Neural cell (in vitro differentiated cells): ENCODE measurements at regions not wholly inside any gene's neighbourhood (a gene's known extent, or its start where the extent isn't known, plus 50 kb on each side); places are given as distances from the start of the nearest gene placed in this dataset.

ENCODE experiments used
- CTCF ChIP-seq: fragments of 450-650 bp; IDR thresholded peaks from 2 replicates; pipeline ENCODE4 v1.5.1; 2014; ENCODE audit warnings: antibody characterized with exemption, mild to moderate bottlenecking, moderate library complexity; ENCODE audit not compliant: poor library complexity, severe bottlenecking
- TAF1 ChIP-seq: IDR thresholded peaks from 2 replicates; pipeline ENCODE4 v1.6.1; 2012; ENCODE audit warnings: low read depth

- TF ChIP-seq CTCF: no peak
- no peak for TF ChIP-seq TAF1
Observed at GRCh38 chr11:126146454-126147192, 64.8 kb downstream of the RPUSD4 start.
